ENCODE measurements at regions not wholly inside any gene's neighbourhood (a gene's known extent, or its start where the extent isn't known, plus 50 kb on each side); places are given as distances from the start of the nearest gene placed in this dataset.

DNA sequence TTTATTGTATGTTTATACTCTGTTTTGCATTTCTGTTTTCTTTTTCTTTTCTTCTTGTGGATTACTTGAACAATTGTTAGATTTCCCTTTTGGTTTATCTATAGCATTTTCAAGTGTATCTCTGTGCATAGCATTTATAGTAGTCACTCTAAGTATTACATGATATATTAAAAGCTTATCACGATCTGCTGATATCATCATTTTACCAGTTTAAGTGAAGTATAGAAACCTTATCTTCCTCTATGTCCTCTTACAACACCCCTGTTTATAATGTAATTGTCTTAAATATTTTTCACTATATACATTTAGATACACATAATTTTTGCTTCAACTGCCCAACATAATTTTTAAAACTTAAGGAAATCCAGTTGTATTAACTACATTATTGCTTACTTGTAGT lies 513.9 kb upstream of the CELF2 start:
- Histone ChIP-seq H2AK5ac (ENCODE audit: low read depth, low read length) (no peak overlapping the region), H2AK9ac (replicated peaks; ENCODE audit: low read depth, low read length, poor library complexity) (no peak overlapping the region), H2BK15ac (ENCODE audit: low read depth, low read length) (no peak overlapping the region), H4K20me1 (ENCODE audit: insufficient read depth, low read length) (no peaks in the 10 kb centered on the region), H3K14ac (replicated peaks; ENCODE audit: low read depth, low read length) (no peak overlapping the region), H2AFZ (replicated peaks; ENCODE audit: low read length, poor library complexity) (no peak overlapping the region), H2BK5ac (ENCODE audit: low read depth, low read length, poor library complexity, severe bottlenecking) (no peak overlapping the region), H3K9ac (ENCODE audit: low read depth, low read length) (no peak overlapping the region), H3K9me3 (ENCODE audit: control insufficient read depth, insufficient read depth, low read length) (peaks cover 5% of the 10 kb centered on the region), H2BK120ac (ENCODE audit: low read depth, low read length) (no peak overlapping the region), H3K56ac (ENCODE audit: extremely low read depth, insufficient read depth, low read length) (no peak overlapping the region), H4K5ac (ENCODE audit: low read depth, low read length) (no peak overlapping the region), H3K27me3 (ENCODE audit: control insufficient read depth, insufficient read depth, low read length) (no peaks in the 10 kb centered on the region), H3K18ac (ENCODE audit: low read depth, low read length) (no peak overlapping the region), H3K23ac (ENCODE audit: low read depth, low read length) (no peak overlapping the region), H3K4me1 (ENCODE audit: control insufficient read depth, insufficient read depth, low read length) (peaks cover 5% of the 10 kb centered on the region; the same call in 1 of the 2 replicates), H3K9me1 (ENCODE audit: insufficient read depth, low read length) (no peaks in the 10 kb centered on the region), H3K4me3 (ENCODE audit: insufficient read depth, low read depth, low read length) (no peak overlapping the region), H3K36me3 (ENCODE audit: control insufficient read depth, insufficient read depth, low read length) (no peaks in the 10 kb centered on the region), H2BK20ac (ENCODE audit: low read depth, low read length) (no peak overlapping the region), H3K4me2 (ENCODE audit: low read depth, low read length) (no peak overlapping the region), H3K79me1 (ENCODE audit: low read depth in 1 of 2, low read length in 2 of 2) (no peaks in the 10 kb centered on the region), H4K8ac (ENCODE audit: low read depth in 2 of 2, low read length in 2 of 2) (no peak overlapping the region), H4K91ac (ENCODE audit: insufficient read depth, low read depth, low read length) (no peak overlapping the region), H3K27ac (ENCODE audit: insufficient read depth, low read length) (no peak overlapping the region), H3K4ac (ENCODE audit: low read depth, low read length) (no peak overlapping the region)
- ChIA-PET POLR2A (ENCODE audit: unreplicated experiment) (no interaction called here), CTCF (no interaction called here)
- dilution Hi-C loops (cut with HindIII; ENCODE audit: low sequenced_read_pairs, unreplicated experiment) = no loop called here
- in situ Hi-C loops (cut with MboI; ENCODE audit: low sequenced_read_pairs) = no loop called here
- no peak for DNase-seq
- WGBS, 2 experiments (ENCODE audit: extremely low coverage in 2 of 2, insufficient read length in 1 of 2) = no CpG with 5 or more reads among the region's 1 CpG
- intact Hi-C loops (cut with micrococcal nuclease) = no loop called here
- no peak for TF ChIP-seq FOS (IDR thresholded peaks at IDR 0.05; ENCODE audit: low read depth, low read length)
- peak; percentile 78 for TF ChIP-seq MAFK (IDR thresholded peaks at IDR 0.05; ENCODE audit: low read depth, low read length)
- no peak for TF ChIP-seq RAD21 (IDR thresholded peaks at IDR 0.05; ENCODE audit: low read length)
- no peak for TF ChIP-seq MXI1 (IDR thresholded peaks at IDR 0.05; ENCODE audit: borderline replicate concordance, low read depth, low read length)
- BruUV-seq (replicated peaks) = no TSS peak
- no peak for ATAC-seq (ENCODE audit: low read depth)

All from IMR-90 (cell line).